ENCODE measurements at regions not wholly inside any gene's neighbourhood (a gene's known extent, or its start where the extent isn't known, plus 50 kb on each side); places are given as distances from the start of the nearest gene placed in this dataset.

DNA sequence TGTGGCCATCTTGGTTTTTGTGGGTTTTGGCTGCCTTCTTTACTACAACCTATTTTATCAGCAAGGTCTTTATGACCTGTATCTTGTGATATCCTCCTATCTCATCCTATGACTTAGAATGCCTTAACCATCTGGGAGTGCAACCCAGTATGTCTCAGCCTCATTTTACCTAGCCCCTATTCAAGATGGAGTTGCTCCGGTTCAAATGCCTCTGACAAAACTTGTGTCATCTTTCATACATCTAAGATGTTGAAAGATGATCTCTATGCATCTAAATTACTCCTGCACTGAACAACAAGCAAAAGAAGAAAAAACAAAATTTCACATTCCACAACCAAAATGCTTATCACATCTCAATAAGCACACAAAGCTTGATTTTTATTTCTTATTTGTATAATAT, 129.5 kb upstream of the CNR1 start:
- TF ChIP-seq, protein P1, sequence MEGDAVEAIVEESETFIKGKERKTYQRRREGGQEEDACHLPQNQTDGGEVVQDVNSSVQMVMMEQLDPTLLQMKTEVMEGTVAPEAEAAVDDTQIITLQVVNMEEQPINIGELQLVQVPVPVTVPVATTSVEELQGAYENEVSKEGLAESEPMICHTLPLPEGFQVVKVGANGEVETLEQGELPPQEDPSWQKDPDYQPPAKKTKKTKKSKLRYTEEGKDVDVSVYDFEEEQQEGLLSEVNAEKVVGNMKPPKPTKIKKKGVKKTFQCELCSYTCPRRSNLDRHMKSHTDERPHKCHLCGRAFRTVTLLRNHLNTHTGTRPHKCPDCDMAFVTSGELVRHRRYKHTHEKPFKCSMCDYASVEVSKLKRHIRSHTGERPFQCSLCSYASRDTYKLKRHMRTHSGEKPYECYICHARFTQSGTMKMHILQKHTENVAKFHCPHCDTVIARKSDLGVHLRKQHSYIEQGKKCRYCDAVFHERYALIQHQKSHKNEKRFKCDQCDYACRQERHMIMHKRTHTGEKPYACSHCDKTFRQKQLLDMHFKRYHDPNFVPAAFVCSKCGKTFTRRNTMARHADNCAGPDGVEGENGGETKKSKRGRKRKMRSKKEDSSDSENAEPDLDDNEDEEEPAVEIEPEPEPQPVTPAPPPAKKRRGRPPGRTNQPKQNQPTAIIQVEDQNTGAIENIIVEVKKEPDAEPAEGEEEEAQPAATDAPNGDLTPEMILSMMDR (IDR thresholded peaks at IDR 0.05): no peak
- TF ChIP-seq POLR2A (IDR thresholded peaks at IDR 0.05): no peak

All from Peyer's patch (tissue), 4 donors.